Activated T-helper 1 cell treated with Interleukin-2 at 50 U/mL for 16 hours (primary cell): ENCODE measurements at regions not wholly inside any gene's neighbourhood (a gene's known extent, or its start where the extent isn't known, plus 50 kb on each side); places are given as distances from the start of the nearest gene placed in this dataset.
"Not testable (repeated sequence)": the region's sequence is repeated elsewhere in the genome, so short reads cannot be mapped to it uniquely, and the experiment has no call there.

Experiments used
- DNase-seq: peaks from one replicate; pipeline ENCODE4 v3.0.0-alpha.2; 2020; ENCODE audit warnings: low read depth

GRCh38 chr7:409339-410281 is 110.0 kb downstream of the PDGFA start:
- no peak for DNase-seq

- DNase-seq = no peak
These were observed 109.2 kb downstream of the PDGFA start for GRCh38 chr7:410395-410910.

GRCh38 chr7:411116-411515 is 108.5 kb downstream of the PDGFA start:
- DNase-seq = not testable (repeated sequence)

- DNase-seq = no peak
These were observed 107.9 kb downstream of the PDGFA start for GRCh38 chr7:411677-412312.

- DNase-seq = no peak
These were observed 107.3 kb downstream of the PDGFA start for GRCh38 chr7:412313-412710.

- no peak for DNase-seq
These were observed 104.7 kb downstream of the PDGFA start for GRCh38 chr7:414681-415560.

GRCh38 chr7:415646-416525 is 103.8 kb downstream of the PDGFA start:
- no peak for DNase-seq

- no peak for DNase-seq
These were observed 102.7 kb downstream of the PDGFA start for GRCh38 chr7:416761-417624.

- no peak for DNase-seq
These were observed 102.1 kb downstream of the PDGFA start for GRCh38 chr7:417625-417889.

GRCh38 chr7:417973-418601 is 101.6 kb downstream of the PDGFA start:
- no peak for DNase-seq

- no peak for DNase-seq
These were observed 100.9 kb downstream of the PDGFA start for GRCh38 chr7:418636-419280.

- DNase-seq = no peak
These were observed 99.2 kb downstream of the PDGFA start for GRCh38 chr7:420142-421093.

- no peak for DNase-seq
These were observed 98.3 kb downstream of the PDGFA start for GRCh38 chr7:421136-421991.

GRCh38 chr7:422191-422885 is 97.3 kb downstream of the PDGFA start:
- DNase-seq = no peak

- DNase-seq = no peak
These were observed 96.8 kb downstream of the PDGFA start for GRCh38 chr7:422886-423225.

- no peak for DNase-seq
These were observed 96.1 kb downstream of the PDGFA start for GRCh38 chr7:423312-424260.
